HG02885 (cell line): ENCODE measurements at regions not wholly inside any gene's neighbourhood (a gene's known extent, or its start where the extent isn't known, plus 50 kb on each side); places are given as distances from the start of the nearest gene placed in this dataset.

Source experiments
- ATAC-seq: cut with Tn5 transposase; IDR thresholded peaks from one replicate; pipeline ENCODE4 v1.9.1; 2021; ENCODE audit warnings: mild to moderate bottlenecking; ENCODE audit not compliant: unreplicated experiment, poor library complexity

DNA sequence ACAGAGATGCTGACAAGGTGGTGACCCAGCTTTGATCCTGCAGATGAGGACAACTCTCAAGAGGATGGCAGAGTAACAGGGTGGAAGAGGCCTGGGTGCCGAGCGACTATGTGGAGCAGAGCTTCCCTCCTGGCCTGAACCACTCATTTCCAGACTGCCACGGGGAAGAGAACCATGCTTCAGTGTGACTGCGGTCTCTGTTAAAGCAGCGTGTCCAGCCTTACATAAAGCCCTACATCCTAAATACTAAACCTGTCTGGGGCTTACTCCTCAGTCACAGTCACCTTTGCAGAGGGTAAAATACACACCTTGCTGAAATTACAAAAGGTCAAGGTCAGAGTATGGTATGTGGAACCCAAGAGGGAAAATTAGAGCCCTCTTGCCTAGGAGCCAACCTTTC is 312.9 kb downstream of the CDC5L start:
- no peak for ATAC-seq

DNA sequence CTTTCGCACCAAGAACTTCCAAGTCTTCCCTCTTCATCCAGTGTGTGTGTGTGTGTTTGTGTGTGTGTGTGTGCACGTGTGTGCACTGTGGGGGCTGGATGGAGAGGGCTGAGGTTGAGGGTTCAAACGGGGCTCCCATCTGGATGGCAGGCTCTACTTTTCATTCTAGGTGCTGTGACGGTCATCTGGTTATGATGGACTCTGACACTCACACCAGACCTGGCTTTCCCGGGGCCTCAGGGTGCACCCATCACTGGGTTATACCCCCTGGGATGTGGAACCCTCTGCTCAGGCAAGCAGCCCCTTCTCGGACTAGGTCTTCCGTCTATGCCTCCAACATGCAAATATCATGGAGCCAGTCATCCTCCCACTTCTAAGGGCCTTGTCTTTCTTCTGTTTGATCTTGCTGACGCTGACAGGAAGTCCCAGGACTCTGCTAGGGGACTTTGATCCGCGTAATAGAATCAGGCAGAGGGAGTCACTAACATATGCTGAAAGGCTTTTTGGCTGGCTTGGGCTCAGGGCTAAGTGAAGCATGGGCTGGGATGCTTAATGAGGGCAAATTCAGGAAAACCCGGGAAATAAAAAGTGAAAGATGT is 313.6 kb downstream of the CDC5L start:
- no peak for ATAC-seq

DNA sequence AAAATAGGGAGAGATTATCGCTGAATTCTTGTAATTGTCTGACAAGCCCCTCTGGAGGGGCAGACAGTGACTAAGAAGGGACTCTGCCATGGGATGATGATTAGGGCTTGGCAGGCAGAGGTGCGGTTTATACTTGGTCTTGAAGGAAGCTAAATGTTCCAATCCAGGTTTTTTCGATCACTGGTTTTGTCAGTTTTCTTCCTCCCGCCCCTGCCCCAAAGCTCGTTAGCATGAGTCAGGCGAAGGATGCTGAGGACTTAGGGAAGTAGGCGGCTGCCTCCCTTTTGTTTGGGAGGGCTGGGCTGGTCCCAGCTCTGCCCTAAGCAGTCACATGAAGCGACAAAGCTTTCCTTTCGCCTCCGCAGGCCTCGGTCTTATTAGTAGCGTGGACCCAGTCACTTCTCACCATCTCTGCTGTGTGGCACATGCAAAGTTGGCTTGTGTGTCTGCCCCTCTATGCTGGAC is 314.2 kb downstream of the CDC5L start:
- ATAC-seq, result no peak

DNA sequence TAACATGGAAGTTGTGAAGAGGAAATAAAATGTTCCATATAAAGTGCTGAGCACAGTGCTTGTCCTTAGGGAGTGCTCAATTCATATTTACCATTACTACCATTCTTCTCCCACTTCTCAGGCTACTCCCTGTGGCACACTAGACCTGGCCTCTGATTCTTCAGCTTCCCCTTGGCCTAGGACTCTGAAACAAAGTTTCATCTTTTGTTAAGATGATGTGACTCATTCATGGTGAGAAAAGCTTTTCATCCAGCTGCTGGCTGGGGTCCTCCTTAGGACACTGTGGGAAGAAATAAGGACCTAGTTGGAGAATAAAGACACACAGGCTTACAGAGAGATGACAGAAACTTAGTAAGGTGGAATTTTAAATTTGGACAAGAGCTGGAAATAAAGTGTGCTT is 314.8 kb downstream of the CDC5L start:
- ATAC-seq, result no peak

DNA sequence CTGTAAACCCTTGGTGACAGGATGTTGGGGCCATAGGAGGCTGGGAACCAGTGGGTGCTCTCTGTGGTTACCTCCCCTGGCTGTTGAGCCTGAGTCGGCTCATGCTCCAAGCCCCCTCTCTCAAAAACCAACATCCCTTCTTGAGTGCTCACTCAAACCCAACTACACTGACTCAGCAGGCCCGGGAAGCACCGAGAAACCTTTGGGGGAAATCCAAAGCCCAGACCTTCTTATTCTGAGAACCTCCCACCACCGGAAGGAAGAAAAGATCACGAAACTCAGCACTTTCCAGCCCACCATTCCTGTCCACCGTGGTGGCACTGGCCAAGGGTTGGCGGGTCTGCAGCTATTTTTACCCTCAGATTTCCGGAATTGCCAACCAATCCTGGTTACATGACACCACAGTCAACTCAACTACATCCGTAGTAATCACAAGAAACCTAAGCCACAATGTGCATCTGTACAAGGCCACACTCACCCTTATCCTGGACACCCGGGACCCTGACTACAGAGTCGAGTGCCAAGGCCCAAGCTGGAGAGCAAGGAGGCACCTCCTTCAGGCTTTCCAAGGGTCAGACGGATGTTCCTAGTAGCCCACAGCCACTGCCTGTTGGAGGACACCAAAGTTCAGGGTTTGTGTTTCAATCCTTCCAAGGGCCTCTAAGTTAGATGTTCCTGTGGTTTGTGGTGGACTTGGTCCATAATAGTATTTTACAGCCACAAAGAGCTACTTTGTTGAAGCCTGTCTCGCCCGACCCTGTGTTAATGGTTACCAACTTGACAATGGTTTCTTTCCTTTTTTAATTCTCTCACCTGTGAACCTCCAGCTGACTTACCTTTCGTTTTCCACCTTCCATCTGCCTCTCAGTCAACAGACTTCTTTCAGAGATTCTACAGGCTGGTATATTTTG is 317.0 kb downstream of the CDC5L start:
- peak; percentile 66 for ATAC-seq

DNA sequence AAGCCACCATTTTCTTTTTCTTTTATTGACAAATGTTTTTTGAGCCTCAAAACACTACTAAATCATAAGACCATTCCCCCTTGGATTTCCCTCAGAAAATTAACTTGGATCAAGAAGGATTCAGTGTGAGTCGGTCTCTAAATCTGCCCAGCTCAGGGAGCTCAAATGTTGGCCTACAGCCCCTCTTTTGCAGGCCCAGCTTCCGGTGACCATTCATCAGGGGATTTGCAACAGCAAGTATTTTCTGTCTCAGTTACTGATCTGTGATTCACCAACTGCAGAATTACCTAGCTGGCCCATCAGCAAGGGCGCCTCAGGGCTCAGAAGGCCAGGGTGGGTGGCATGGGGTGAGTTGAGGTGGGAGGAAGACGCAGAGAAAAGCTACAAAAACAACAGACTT is 318.1 kb downstream of the CDC5L start:
- no peak for ATAC-seq

DNA sequence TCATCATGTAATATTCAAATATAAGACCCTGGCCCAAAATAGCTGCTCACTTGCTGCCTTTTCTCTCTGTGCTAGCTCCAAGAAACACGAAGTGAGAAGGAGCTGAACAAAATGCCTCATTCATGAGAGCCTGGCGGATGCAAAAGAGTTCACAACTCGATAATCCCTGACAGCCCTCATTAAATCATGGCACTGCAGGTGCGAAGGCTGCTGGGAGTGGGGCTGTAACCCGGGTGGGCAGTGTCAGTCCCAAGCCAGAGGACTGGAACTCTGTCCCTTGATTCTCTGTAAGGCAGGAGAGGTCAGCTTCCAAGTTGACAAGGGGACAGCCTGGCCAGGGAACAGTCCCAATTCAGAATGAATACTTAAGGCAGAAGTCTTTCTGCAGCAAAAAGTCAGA is 318.5 kb downstream of the CDC5L start:
- no peak for ATAC-seq

DNA sequence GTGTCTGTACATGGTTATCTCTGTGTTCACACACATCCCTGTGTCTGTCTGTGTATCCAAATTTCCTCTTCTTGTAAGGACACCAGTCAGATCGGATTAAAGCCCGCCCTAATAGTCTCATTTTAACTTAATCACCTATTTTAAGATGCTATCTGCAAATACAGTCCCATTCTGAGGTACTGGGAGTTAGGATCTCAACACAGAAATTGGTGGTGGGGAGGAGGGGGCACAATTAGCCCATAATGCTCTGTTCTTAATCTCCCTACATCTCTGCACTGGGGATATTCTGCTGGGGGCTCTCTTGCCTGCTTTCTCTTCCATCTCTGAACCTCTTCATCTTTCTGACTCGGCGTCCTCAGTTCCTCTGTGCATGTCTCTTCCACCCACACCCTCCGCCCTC is 320.7 kb downstream of the CDC5L start:
- ATAC-seq, result no peak

DNA sequence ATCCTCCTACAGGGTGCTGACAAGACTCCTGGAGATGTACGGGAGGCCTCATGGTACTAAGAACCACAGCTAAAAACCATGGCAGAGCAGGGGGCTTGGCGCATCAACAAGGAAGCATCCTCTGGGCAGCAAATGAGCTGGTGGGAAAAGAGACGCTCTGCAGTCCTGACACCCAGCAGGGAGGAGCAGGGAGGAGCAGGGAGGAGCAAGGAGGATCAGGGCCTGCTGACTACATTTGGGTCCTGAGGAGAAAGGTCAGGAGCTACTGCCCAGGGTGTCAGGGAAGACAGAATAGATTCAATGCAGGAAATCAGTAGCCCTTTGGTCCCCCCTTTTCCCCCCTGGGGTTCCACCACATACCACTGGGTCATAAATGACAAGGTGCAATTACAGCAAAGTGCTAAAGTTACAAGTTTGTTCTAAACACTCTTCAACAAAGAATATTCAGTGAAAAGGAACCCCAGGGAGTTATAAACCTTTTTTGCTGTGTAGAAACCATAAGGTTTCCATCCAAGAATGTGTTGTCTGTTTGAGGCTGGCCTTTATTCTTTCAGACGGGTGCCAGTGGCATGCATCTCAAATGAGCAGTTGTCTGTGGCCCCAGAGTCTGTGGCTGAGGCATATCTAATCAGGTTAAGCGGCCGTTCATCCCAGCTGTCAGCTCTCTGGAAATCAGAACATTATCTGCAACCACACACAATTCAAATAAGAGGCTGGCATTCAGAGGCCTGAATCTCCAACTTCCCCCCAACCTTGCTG is 325.0 kb downstream of the CDC5L start:
- ATAC-seq, result no peak

DNA sequence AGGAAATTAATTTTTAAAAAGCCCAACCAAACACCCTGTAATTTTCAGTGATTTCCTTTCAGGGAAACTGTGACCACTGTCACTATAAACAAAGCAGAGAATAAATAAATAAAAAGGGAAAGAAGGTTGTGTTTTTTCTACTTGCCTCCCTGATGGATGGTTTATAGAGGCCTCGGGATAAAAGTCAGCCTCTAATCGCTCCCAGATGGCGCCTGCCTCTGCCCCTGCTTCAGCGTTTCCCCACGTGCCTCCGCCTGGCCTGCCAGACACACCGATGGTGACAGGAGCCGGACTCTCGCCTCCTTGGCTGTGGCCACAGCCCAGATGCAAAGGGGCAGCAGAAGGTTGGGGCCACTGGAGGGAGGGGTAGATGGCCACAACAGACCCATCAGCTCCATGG is 327.7 kb downstream of the CDC5L start:
- no peak for ATAC-seq

DNA sequence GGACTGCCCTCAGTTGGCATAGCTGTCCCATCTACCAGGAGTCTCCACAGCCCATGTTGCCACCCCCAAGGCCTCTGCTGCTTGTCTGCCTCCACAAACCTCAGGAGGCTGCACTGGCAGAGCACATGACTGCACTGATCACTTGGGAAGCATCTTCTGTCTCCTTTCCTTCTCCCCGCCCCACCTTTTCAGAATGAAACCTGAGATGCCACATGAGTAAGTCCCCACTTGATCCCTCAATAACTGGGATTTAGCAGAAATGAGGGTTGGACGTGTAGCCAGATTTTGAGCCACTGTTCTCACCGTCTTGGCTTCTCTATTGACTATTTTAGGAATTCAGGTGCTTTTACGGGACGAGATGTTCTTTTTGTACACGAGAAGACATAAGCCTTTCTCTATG is 328.4 kb downstream of the CDC5L start:
- no peak for ATAC-seq

DNA sequence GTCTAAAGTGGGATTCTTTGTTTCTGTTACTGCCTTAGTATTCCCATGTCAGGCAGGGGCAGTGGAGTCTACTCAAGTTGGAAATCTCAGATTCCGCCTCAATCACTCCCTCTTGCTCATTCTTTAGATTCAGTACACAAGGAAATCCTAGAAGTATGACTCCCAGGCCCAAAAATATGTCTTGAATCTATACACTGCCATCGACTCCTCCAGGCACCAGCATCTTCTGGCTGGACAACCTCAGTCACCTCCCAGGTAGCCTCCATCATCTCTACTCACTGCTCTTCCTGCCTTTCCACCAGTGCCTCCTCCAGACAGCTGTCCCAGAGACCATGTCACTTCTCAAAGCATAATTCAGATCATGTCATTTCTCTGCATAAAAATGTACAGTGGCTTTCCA is 329.9 kb downstream of the CDC5L start:
- no peak for ATAC-seq

DNA sequence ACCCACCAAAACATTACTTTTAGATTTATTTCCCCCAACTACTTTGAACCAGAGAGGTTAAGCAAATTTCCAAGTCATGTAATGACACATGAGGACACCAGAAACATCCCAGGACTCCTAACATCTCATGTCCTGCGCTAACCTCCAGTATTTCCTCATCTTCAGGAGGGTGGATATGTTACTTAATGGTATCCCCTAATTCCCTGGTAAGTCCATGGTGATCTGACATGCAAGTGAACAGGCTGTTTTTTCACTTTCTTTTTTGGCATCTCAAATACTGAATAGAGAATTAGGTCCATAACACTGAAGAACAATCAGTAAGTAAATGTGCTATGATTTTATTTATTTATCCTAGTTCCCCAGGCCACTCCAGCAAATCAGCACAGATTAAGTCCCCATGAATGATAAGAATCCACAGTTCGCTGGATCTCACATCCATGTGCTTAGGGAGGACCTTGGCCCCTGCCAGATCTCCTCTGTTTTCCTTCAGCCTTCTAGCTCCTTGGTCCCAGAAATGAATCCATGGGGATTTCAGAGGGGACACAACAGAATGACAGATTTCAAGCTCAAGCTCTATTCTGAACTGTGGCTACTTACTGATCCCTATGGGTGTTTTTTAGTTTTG is 334.6 kb downstream of the CDC5L start:
- no peak for ATAC-seq

DNA sequence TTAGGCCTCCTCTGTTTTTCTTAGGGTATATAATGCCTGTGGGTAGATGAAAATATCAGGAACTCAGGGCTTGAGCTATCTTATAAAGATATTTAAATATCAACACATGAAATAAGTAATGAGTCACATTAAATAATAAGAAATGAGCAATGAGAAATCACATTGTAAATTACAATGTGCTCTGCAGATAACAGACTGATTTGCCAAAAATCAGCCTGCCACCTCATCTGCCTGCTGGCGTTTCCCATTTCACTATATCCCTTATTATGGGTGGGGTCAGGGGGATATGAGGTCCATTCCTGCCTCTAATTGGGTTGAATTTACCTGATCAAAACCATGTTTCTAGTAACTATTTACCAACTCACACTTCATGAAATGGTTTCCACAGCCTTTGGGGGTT is 335.2 kb downstream of the CDC5L start:
- ATAC-seq, result no peak

DNA sequence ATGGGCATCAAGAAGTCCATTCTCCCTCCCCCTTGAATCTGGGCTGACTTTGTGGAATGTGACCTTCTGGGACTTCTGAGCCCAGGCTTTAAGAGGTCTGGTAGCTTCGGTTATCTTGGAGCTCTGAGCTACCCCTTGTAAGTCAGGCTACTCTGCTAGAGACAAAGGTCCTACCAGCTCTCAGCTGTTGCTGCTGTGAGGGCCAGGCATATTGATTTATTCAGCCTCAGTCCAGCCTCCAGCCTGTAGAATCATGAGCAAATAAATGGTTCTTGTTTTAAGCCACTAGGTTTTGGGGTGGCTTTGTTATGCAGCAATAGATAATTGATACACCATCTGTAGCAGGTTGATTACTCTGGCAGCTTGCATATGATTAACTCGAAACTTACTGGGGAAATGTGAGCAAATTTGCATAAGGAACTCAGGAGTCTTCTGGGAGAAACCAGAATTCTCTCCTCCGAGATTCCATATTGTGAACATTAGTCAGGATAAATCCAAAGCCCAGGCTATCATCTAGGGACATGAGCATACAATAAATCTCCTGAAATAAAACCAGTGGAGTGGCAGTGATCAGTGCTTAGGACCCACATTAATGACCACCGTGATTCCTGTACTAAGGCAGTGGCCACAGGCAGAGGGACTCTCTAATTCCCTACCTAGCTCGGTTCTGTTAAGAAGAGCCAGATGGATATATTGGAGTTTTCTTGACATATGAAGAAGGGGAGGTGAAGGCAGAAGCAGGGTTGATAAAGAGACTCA is 336.1 kb downstream of the CDC5L start:
- no peak for ATAC-seq

DNA sequence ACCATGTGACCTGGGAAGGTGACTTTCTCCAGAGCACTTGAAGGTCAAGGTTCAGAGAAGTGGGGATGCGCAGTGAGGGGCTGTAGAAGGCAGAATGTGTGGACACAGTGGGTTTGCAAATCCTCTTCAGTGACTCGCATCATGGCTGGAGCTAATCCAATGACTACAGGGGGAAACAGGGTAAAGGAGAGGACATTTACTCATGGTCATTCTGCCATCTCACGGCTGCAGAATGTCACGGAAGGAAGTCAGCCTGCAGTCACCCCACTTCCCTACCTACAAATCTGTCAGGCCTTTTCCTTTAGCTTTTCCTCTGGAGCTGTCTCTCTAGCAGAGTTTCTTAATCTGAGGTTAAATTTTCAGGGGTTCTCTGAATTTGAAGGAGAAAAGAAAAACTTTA is 337.6 kb downstream of the CDC5L start:
- ATAC-seq, result no peak

DNA sequence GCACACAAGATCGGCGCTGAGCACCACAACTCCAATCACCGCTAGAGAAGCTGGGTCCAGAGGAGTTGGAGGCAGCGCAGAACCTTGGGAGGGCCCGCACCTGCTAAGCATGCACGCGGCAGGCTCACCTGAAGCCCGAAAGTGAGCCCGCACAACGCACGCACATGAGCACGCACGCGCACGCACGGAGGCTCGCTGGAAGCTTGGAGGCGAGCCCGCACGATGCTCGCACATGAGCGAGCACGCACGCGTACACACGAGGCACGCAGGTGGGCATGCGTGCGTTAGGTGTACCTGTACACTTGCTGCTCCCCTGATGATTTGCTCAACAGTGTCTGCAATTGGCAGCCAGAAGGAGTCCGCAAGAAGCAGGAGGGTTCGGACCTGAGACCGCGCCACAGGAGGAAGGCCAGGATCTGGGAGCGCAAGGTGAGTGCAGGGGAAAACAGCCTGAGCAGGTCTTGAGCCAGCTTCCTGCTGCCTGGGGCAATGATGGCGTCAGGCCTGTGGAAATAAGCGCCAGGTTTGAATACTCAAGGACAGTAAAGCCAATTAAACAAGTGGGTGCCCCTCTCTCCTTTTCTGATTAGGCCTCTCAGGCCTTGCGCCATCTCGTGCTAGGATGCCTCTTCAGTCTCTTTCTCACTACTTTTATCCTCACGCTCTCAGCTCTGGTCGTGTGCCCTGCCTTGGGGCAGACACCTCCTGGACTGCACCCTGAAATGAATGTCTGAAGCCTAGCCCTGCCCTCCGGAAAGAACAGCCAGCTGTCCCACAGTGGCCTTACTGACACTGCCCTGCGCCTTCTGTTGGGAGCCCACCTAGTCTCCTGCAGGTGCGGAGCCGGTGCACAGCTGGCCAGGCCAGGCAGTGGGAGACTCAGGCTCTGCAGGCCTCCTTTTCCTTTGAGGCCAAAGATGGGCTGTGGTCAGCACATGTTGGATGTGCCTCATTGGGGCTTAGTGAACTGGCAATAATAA is 340.4 kb downstream of the CDC5L start:
- no peak for ATAC-seq

DNA sequence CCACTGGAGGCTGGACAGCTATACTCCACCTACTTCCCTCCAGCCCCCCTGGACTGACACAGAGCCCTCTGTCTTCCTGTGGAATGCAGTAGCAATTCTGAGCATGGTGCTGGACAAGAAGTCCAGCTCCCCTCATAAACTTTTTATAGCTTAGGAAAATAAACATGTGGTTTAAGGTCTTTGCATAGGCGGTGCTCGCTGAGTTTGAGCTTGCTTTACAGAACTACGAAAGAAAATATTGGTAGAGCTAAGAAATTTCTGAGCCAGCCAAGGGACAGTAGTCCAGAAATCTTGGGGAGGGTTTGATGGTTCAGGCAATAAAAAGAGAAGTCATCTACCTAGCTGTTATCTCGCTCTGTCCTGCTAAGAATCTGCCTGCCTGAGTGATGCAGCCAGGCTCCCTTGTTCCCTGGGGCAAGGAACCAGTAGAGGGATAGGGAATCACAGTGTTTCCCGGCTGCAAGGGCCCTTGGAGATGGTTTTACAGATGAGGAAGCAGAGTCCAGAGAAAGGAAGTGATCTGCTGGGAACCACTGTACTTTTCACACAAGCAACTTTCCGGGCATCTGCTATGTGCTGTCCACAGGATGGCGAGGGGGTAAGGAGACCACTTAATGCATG is 343.4 kb downstream of the CDC5L start:
- no peak for ATAC-seq
